Thyroid gland (tissue), 4 donors: ENCODE measurements at regions not wholly inside any gene's neighbourhood (a gene's known extent, or its start where the extent isn't known, plus 50 kb on each side); places are given as distances from the start of the nearest gene placed in this dataset.

Experiments used
- CTCF ChIP-seq, 6 experiments: fragments of 200-600 bp in 3 of 6; fragments of 450-650 bp in 3 of 6; sonication (generic) in 3 of 6; IDR thresholded peaks; one replicate each; pipeline ENCODE4 v1.5.1; 2016 to 2019; ENCODE audit warnings: antibody characterized with exemption in 6 of 6, mild to moderate bottlenecking in 2 of 6, inconsistent platforms in 1 of 6, moderate library complexity in 1 of 6
- POLR2A ChIP-seq, 2 donors: fragments of 450-650 bp; IDR thresholded peaks; one replicate each; pipeline ENCODE4 v1.6.1; 2017; ENCODE audit warnings: antibody characterized with exemption in 2 of 2, mild to moderate bottlenecking in 2 of 2, moderate library complexity in 1 of 2

GRCh38 chr6:15036690-15037245 is 209.1 kb upstream of the JARID2 start:
- peak in 2 of 6 experiments; percentile 3 to 20 for TF ChIP-seq CTCF (IDR thresholded peaks at IDR 0.05)
- no peak for TF ChIP-seq POLR2A (IDR thresholded peaks at IDR 0.05)
